ENCODE measurements at regions not wholly inside any gene's neighbourhood (a gene's known extent, or its start where the extent isn't known, plus 50 kb on each side); places are given as distances from the start of the nearest gene placed in this dataset.
A peak's percentile ranks its signal among the peaks of the same experiment; 100 is the strongest.

GRCh38 chr5:171600741-171601265 lies 181.4 kb downstream of the FGF18 start:
- DNase-seq (ENCODE audit: extremely low read depth in 1 of 2, low read depth in 1 of 2): no peak

- DNase-seq (ENCODE audit: extremely low read depth in 1 of 2, low read depth in 1 of 2): peak in 1 of 2 donors; percentile 7
Observed at GRCh38 chr5:171601266-171601881, 181.9 kb downstream of the FGF18 start.

DNA sequence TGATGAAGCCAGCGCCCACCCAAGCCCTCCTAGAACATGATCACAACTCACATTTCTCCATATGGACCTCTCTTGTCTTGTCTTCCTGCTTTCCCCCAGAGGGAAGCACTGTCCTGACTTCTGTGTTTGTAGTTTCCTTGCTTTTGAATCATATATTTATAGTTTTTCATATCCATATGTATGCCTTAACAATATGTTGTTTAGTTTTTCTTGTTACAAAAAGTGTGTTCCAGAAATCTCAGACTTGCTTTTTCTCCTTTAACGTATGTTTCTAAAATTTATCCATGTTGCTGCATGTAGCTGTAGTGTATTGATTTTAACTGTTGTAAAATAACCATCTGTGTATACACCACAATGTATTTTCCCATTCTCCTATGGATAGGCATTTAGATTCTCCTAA lies 182.0 kb upstream of the SMIM23 start:
- DNase-seq (ENCODE audit: extremely low read depth in 1 of 2, low read depth in 1 of 2): no peak

DNA sequence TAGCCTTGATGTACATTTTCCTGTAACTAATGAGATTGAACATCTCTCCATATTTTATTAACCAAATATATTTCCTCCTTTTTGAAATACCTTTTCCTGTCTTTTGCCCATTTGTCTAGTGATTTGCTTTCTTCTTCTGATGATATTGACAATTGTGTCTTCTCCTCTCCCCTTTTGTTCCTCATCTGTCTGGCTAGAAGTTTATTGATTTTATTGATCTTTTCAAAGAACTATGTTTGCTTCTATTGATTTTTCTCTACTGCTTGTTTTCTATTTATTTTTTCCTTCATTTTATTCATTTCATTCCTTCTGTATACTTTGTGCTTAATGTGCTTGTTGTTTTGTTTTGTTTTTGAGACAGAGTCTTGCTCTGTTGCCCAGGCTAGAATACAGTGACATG lies 181.4 kb upstream of the SMIM23 start:
- no peak for DNase-seq (ENCODE audit: extremely low read depth in 1 of 2, low read depth in 1 of 2)

DNA sequence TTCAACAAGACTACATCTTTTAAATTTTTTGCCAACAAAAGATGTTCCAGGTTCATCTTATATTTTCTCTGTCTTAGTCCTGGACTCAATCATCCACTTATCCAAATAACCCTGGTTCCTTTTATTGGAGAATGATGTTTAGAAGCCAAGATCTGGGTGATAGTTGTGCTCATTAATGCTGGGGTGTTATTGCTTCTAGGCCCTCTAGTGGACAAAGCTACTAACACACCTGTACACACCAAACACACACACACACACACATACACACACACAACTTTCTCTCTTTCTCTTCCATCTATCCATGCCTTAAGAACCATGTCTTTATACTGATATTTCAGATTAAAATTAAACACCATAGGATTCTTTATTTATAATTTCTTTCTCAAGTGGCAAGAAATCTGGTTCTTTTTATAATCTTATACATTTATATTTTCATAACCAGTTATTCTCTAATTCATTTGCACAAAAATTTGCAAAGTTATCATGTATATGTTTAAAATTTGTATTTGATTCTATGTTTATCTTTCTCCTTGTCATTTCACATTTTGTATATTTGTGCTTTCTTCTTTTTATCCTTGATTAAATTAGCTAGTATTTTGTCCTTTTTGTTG lies 179.1 kb upstream of the SMIM23 start:
- no peak for DNase-seq (ENCODE audit: extremely low read depth in 1 of 2, low read depth in 1 of 2)

DNA sequence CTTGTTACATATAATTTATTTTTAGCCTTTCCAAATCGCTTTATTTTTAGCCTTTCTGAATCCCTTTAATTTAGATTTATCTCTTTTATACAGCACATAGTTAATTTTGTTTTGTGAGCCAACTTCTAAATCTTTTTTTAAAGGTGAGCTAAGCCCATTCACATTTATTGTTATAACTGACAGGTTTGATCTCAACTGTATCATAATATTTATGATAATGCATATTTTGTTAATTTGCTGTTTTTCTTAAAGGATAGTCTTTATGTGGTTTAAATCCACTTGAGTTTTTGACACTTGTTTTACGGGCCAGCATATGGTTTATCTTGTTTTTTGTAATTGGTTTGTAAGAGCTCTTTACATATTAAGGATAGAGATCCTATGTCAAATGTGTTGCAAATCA lies 177.8 kb upstream of the SMIM23 start:
- DNase-seq (ENCODE audit: extremely low read depth in 1 of 2, low read depth in 1 of 2): no peak

DNA sequence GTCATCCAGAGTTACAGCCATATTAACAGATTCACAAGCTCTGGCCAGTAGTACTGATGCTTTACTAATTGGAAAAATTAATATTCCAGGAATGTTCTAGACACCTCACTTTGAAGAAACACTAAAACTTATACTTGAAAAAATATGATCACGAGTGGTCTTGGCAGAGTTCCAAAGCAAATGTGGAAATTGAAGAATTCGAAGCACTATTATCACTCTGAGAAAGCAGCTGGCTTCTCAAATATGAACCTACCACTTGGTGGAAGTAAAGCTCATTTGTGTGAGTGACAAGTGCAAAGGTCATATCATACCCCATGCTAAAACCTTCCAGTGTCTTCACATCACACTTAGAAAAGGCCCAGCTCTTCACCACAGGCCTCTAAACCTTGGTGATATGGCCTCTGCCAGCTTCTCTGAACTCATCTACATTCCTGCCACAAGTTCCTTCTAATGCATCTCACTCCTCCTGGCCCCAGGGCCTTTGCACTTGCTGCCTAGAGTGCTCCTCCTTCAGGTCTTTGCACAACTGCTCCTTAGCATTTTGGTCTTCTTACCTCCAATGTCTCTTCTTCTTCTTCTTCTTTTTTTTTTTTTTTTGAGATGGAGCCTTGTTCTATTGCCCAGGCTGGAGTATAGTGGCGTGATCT lies 175.7 kb upstream of the SMIM23 start:
- DNase-seq (ENCODE audit: extremely low read depth in 1 of 2, low read depth in 1 of 2): no peak

DNA sequence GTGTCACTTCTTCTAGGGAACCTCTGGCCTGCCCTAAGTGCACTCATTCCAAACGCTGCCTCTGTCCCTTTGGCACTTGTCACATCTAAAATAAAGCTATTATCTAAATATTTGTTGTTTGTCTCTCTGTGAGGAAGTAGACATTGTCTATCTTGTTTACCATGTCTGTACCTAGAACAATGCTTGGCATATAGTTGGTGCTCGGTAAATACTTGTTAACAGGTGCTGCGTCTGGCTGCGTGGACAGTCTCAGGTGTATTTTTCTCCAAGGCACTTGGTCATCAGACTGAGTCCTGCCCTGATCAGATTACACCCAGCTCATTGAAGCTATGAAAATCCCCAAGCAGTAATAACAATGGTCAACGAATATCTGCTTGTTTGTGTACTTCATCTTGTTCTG lies 174.9 kb upstream of the SMIM23 start:
- no peak for DNase-seq (ENCODE audit: extremely low read depth in 1 of 2, low read depth in 1 of 2)

DNA sequence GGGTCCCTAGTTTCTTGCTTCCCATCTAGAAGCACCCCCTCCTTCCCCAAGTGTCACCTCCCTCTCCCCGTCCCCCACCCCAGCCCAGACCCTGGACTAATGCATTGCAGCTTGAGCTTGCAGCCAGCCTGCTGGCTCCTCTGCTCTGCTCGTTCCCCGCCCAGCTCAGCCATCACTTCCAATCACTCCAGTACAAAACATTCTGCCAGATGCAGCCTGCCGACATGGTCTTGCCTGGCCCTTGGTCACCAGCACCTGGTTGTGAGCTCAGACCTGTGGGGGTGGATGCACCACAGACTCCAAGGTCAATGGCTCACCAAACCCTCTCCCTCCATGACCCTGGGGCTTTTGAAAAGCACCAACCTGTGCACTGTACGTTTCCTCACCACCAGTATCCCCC lies 172.9 kb upstream of the SMIM23 start:
- DNase-seq (ENCODE audit: extremely low read depth in 1 of 2, low read depth in 1 of 2): no peak

- no peak for DNase-seq (ENCODE audit: extremely low read depth in 1 of 2, low read depth in 1 of 2)
Observed at GRCh38 chr5:171614511-171614910, 171.1 kb upstream of the SMIM23 start.

DNA sequence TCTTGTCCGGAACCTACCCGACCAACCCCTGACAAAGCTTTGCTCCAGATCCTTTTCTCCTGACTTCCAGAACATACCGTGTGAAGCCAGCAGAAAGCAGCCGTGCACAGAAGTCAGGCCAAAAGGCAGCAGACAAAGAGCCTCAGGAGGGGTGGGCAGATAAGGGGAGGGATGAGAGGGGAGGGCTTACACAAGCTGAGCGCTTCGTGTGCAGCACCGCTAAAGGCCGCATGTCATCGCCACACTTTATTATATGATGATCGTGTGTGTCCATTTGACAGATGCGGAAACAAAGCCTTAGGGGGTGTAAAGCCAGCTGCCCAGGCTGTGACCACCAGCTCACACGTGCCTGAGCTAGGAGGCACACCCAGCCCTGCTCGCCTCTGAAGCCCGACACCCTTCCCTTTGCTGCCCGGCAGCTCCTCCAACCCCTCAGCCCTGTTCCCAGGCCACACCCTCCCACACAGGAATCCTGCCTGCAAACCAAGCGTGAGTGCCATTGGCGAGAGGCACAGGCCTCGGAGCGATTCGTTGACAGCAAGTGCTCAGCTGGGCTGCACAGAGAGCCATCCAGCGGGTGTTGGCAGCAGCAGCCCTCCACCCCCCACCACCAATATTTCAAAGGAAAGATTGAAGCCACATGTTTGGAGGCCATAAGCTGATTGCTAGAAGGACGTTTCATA lies 170.5 kb upstream of the SMIM23 start:
- DNase-seq (ENCODE audit: extremely low read depth in 1 of 2, low read depth in 1 of 2): no peak

- no peak for DNase-seq (ENCODE audit: extremely low read depth in 1 of 2, low read depth in 1 of 2)
Observed at GRCh38 chr5:171615705-171616640, 169.6 kb upstream of the SMIM23 start.

GRCh38 chr5:171617266-171617665 lies 168.4 kb upstream of the SMIM23 start:
- no peak for DNase-seq (ENCODE audit: extremely low read depth in 1 of 2, low read depth in 1 of 2)

DNA sequence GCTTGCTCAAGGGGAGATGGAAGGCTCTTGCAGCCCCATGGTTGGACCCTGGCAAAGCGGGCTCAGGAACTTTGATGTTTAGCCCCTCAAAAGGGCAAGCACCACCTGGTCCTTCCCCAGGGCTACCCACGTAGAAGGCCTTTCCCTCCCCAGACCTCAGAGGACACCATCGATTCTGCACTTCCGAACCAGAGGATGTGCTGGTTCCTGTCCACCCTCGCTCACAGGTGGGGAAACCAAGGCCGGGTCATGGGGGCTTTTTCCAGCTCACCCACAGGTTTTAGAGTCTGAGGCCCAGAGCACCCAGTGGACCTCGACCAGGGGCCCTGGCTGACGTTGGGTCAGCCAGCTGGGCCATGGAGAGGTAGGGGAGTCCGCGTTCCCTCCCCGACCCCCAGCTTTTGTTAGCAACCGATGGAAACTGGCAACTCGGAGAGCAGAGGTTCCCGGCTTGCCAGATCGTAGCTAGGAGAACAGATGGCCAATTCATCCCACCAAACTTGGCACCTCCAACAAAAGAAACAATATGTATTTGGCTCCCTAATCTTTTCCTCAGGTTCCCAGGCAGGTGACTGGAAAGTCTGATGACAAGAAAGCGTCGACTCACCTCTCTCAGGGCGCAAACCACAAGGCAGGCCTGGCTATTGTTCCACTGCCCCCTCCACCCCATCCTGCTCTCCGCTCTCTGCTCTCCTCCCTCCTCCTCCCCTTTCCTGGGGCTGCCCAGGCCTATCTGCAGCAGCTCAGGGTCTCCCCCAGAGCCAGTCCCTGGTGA lies 167.6 kb upstream of the SMIM23 start:
- no peak for DNase-seq (ENCODE audit: extremely low read depth in 1 of 2, low read depth in 1 of 2)

GRCh38 chr5:171619196-171619595 lies 166.4 kb upstream of the SMIM23 start:
- DNase-seq (ENCODE audit: extremely low read depth in 1 of 2, low read depth in 1 of 2): no peak

- DNase-seq (ENCODE audit: extremely low read depth in 1 of 2, low read depth in 1 of 2): no peak
Observed at GRCh38 chr5:171619744-171620143, 165.9 kb upstream of the SMIM23 start.

DNA sequence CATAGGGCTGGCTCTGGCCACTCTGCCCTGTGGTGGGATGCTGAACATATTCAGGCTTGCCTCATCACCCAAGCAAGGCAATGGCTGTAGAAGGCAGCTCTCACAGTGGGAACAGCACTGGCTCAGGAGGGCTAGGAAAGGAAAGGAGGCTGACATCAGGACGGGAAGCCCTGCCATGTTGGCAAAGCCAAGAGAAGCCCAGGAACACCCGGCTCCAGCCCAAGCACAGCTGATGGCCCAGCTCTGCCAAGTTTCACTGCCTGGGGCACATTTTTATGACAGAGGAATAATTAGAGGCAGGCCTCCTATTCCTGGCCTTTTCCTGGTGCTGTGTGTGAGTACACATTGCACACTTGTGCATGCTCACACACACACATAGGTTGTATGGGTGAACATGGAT lies 163.6 kb upstream of the SMIM23 start:
- DNase-seq (ENCODE audit: extremely low read depth in 1 of 2, low read depth in 1 of 2): no peak

GRCh38 chr5:171623107-171623506 lies 162.5 kb upstream of the SMIM23 start:
- no peak for DNase-seq (ENCODE audit: extremely low read depth in 1 of 2, low read depth in 1 of 2)

GRCh38 chr5:171623551-171624097 lies 162.0 kb upstream of the SMIM23 start:
- DNase-seq (ENCODE audit: extremely low read depth in 1 of 2, low read depth in 1 of 2): no peak

GRCh38 chr5:171624396-171624795 lies 161.2 kb upstream of the SMIM23 start:
- DNase-seq (ENCODE audit: extremely low read depth in 1 of 2, low read depth in 1 of 2): no peak

All from stimulated activated CD8-positive, alpha-beta memory T cell treated with anti-CD3 and anti-CD28 coated beads, Interleukin-7, amount 100 ng/mL, for 48 hours (primary cell).